Trophoblast cell (in vitro differentiated cells and primary cell): ENCODE measurements at regions not wholly inside any gene's neighbourhood (a gene's known extent, or its start where the extent isn't known, plus 50 kb on each side); places are given as distances from the start of the nearest gene placed in this dataset.

ENCODE experiments used
- DNase-seq, 2 donors: peaks; one replicate each; pipeline ENCODE4 v3.0.0-alpha.2; 2016
- H2AFZ ChIP-seq: 2 replicates; pipeline ENCODE4 v1.6.1; 2013; ENCODE audit warnings: low read length, moderate library complexity, mild to moderate bottlenecking; ENCODE audit not compliant: insufficient read depth, poor library complexity
- H2AK5ac ChIP-seq: 2 replicates; pipeline ENCODE4 v1.6.1; 2013; ENCODE audit warnings: mild to moderate bottlenecking, low read length
- H2BK120ac ChIP-seq: 2 replicates; pipeline ENCODE4 v1.6.1; 2013; ENCODE audit warnings: low read length, mild to moderate bottlenecking, moderate library complexity; ENCODE audit not compliant: insufficient read depth, poor library complexity
- H2BK12ac ChIP-seq: 2 replicates; pipeline ENCODE4 v1.6.1; 2013; ENCODE audit warnings: mild to moderate bottlenecking, low read length, moderate library complexity
- H2BK5ac ChIP-seq: 2 replicates; pipeline ENCODE4 v1.6.1; 2013; ENCODE audit warnings: low read length, low read depth, moderate library complexity, mild to moderate bottlenecking; ENCODE audit not compliant: poor library complexity
- H3K14ac ChIP-seq: 2 replicates; pipeline ENCODE4 v1.6.1; 2013; ENCODE audit warnings: mild to moderate bottlenecking, low read length
- H3K18ac ChIP-seq: 2 replicates; pipeline ENCODE4 v1.6.1; 2013; ENCODE audit warnings: mild to moderate bottlenecking, low read length
- H3K23ac ChIP-seq: 2 replicates; pipeline ENCODE4 v1.6.1; 2013; ENCODE audit warnings: low read length
- H3K27ac ChIP-seq: 2 replicates; pipeline ENCODE4 v1.5.1; 2013; ENCODE audit warnings: low read depth, mild to moderate bottlenecking, inconsistent platforms, low read length, moderate library complexity
- H3K27me3 ChIP-seq: 2 replicates; pipeline ENCODE4 v1.6.1; 2013; ENCODE audit warnings: inconsistent platforms, mild to moderate bottlenecking, low read length, moderate library complexity; ENCODE audit not compliant: insufficient read depth
- H3K36me3 ChIP-seq, 2 experiments: 1 replicate in 1 of 2; 2 replicates in 1 of 2; pipeline ENCODE4 v1.6.1; 2013; ENCODE audit warnings: low read length in 2 of 2, mild to moderate bottlenecking in 2 of 2, moderate library complexity in 1 of 2; ENCODE audit not compliant: insufficient read depth in 2 of 2, control insufficient read depth in 1 of 2
- H3K4ac ChIP-seq: 2 replicates; pipeline ENCODE4 v1.6.1; 2013; ENCODE audit warnings: low read depth, mild to moderate bottlenecking, low read length, moderate library complexity
- H3K4me1 ChIP-seq, 2 experiments: 1 replicate in 1 of 2; 2 replicates in 1 of 2; pipeline ENCODE4 v1.6.1; 2013; ENCODE audit warnings: low read length in 2 of 2, mild to moderate bottlenecking in 2 of 2, moderate library complexity in 1 of 2; ENCODE audit not compliant: insufficient read depth in 2 of 2, control insufficient read depth in 1 of 2
- H3K4me2 ChIP-seq: 2 replicates; pipeline ENCODE4 v1.6.1; 2013; ENCODE audit warnings: inconsistent platforms, mild to moderate bottlenecking, low read length, moderate library complexity
- H3K4me3 ChIP-seq: 2 replicates; pipeline ENCODE4 v1.5.1; 2013; ENCODE audit warnings: mild to moderate bottlenecking, low read depth, low read length, inconsistent platforms
- H3K79me1 ChIP-seq: one replicate; pipeline ENCODE4 v1.6.1; 2013; ENCODE audit warnings: low read length
- H3K79me2 ChIP-seq: 2 replicates; pipeline ENCODE4 v1.6.1; 2013; ENCODE audit warnings: low read length, mild to moderate bottlenecking; ENCODE audit not compliant: control insufficient read depth, insufficient read depth, poor library complexity
- H3K9ac ChIP-seq: 2 replicates; pipeline ENCODE4 v1.6.1; 2013; ENCODE audit warnings: mild to moderate bottlenecking, low read length
- H3K9me3 ChIP-seq: 2 replicates; pipeline ENCODE4 v1.6.1; 2013; ENCODE audit warnings: low read depth, mild to moderate bottlenecking, control low read depth, inconsistent platforms, low read length; ENCODE audit not compliant: insufficient read depth
- H4K12ac ChIP-seq: 2 replicates; pipeline ENCODE4 v1.6.1; 2013; ENCODE audit warnings: low read depth, mild to moderate bottlenecking, low read length, moderate library complexity
- H4K8ac ChIP-seq: 2 replicates; pipeline ENCODE4 v1.6.1; 2013; ENCODE audit warnings: low read depth, mild to moderate bottlenecking, low read length, moderate library complexity
- H4K91ac ChIP-seq: one replicate; pipeline ENCODE4 v1.6.1; 2013; ENCODE audit warnings: low read depth, mild to moderate bottlenecking, low read length, moderate library complexity
- WGBS: extraction: QIAGEN DNeasy Blood & Tissue Kit; methylation state at CpG from one replicate; pipeline ENCODE4 v1.1.7; 2013; ENCODE audit warnings: missing lambda C conversion rate; ENCODE audit not compliant: insufficient read length, insufficient coverage; ENCODE audit errors: extremely low coverage; 5-methylcytosine and 5-hydroxymethylcytosine counted together

DNA sequence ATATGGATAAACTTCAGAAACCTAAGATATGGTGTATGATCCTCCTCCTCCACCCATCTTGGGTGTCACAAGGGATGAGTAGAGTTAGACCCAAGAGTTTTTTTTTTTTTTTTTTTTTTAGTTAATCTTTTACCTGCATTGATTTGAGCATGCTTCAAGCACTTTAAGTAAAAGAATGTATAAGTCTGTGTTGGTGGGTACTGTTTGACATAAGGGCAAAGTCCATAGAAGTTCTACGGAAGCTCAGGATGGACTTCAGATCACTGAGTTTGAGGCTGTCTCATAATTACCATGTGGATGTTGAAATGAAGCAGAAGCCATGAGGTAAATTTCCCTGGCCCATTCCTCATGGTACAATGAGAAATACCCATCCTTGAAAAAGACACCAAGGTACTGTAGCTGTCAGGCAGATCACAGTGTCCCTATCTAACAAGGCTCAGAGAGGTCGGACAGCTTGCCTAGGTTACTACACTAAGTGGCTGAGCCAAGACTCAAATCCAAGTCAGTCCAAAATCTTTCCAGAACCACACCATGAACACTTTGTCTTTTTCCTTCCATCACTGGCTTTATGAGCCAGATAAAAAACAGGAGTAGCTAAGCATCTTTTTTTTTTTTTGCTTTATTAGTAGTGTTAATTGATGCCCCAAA, 962.8 kb downstream of the CDH11 start:
- H2BK5ac ChIP-seq, result no peak overlapping the region
- H3K4me2 ChIP-seq, result no peak overlapping the region
- no CpG with 5 or more reads among the region's 2 CpGs for WGBS

DNA sequence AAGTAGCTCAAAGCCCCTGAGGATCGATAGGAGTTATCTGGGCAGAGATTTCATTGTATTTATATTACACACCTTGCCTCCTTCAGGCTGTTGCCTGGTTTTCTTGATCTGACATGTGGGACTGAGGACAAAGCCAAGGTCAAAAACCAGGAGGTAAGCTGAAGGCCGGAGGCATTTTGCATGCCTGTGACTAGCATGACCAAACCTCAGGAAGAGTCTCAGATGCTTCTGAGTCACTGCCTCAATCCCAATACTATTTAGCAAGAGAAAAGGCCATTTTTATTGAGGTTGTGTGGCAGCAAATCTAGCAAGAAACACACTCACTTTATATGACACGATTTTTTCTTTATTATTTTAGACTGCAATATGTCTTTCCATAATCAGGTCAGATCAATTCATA, 968.1 kb downstream of the CDH11 start:
- Histone ChIP-seq H3K9me3 (no peaks in the 10 kb centered on the region), H3K36me3 (no peaks in the 10 kb centered on the region), H2BK5ac (no peak overlapping the region), H3K27me3 (no peaks in the 10 kb centered on the region), H3K18ac (no peak overlapping the region), H4K12ac (no peak overlapping the region), H3K4me2 (no peak overlapping the region), H2AFZ (no peak overlapping the region), H3K4me3 (no peak overlapping the region), H3K4me1 (no peaks in the 10 kb centered on the region), H3K79me2 (no peaks in the 10 kb centered on the region), H3K23ac (no peak overlapping the region), H3K4ac (no peak overlapping the region), H4K8ac (no peak overlapping the region), H3K9ac (no peak overlapping the region), H3K79me1 (no peaks in the 10 kb centered on the region), H4K91ac (no peak overlapping the region), H3K27ac (no peak overlapping the region), H2BK120ac (no peak overlapping the region), H2AK5ac (no peak overlapping the region), H3K14ac (no peak overlapping the region), H2BK12ac (no peak overlapping the region)
- DNase-seq, result no peak
- no CpG with 5 or more reads among the region's 3 CpGs for WGBS

More for the DNA sequence above, 962.8 kb downstream of the CDH11 start:
- Histone ChIP-seq H3K9ac (no peak overlapping the region), H3K4me3 (no peak overlapping the region), H3K4ac (no peak overlapping the region), H3K23ac (peak overlapping the region; percentile 67), H3K27me3 (no peaks in the 10 kb centered on the region), H4K12ac (no peak overlapping the region), H4K8ac (no peak overlapping the region), H3K4me1 (no peaks in the 10 kb centered on the region), H3K14ac (no peak overlapping the region), H4K91ac (no peak overlapping the region), H3K18ac (no peak overlapping the region), H2BK120ac (no peak overlapping the region), H3K79me2 (no peaks in the 10 kb centered on the region), H3K79me1 (no peaks in the 10 kb centered on the region), H3K9me3 (no peaks in the 10 kb centered on the region), H2BK12ac (no peak overlapping the region), H2AFZ (no peak overlapping the region), H3K27ac (no peak overlapping the region), H2AK5ac (no peak overlapping the region), H3K36me3 (no peaks in the 10 kb centered on the region)
- no peak for DNase-seq

DNA sequence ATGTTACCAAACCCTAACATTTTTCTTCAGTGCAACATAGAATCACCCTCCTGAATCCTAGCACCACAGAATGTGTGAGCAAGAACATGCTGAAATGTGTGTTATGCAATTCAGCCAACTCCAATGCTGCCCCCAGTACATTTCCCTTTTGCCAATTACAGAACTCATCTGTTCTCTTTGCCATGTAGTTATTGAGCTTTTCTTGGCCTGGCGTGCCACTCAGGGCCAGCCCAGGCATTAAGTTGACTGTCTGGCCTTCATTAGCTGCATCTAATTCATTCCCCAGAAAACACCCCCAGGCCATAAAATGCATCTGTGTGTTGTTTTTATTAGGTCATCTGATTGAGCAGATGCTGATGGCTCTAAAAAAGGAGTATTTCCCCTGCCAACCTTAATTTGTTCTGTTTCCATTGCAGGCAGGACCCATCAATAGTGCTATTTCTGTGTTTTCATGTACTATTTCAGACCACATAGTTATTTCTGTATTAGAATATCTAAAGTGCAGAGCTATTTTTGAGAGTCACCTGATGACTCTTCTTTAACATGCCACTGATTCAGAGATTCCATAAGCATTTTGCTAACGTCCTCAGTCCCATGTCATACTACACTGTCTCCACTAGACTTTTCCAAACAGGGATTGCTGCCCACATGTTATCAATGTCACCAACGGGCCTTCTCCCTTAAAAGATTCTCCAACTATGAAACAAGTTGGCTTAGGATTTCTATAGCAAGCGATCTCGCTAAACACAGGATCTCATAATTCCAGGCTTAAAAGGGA, 969.7 kb downstream of the CDH11 start:
- Histone ChIP-seq H4K91ac (no peak overlapping the region), H2BK12ac (no peak overlapping the region), H3K27me3 (no peaks in the 10 kb centered on the region), H2BK5ac (no peak overlapping the region), H3K27ac (no peak overlapping the region), H3K4ac (no peak overlapping the region), H2AK5ac (no peak overlapping the region), H3K4me3 (no peak overlapping the region), H4K8ac (no peak overlapping the region), H3K23ac (no peak overlapping the region), H3K4me2 (no peak overlapping the region), H4K12ac (no peak overlapping the region), H3K9me3 (no peaks in the 10 kb centered on the region), H3K18ac (no peak overlapping the region), H3K9ac (no peak overlapping the region), H2AFZ (no peak overlapping the region), H3K79me1 (no peaks in the 10 kb centered on the region), H3K79me2 (no peaks in the 10 kb centered on the region), H3K36me3 (no peaks in the 10 kb centered on the region), H3K14ac (no peak overlapping the region), H2BK120ac (no peak overlapping the region), H3K4me1 (no peaks in the 10 kb centered on the region)
- no CpG with 5 or more reads among the region's 5 CpGs for WGBS
- DNase-seq, result no peak

DNA sequence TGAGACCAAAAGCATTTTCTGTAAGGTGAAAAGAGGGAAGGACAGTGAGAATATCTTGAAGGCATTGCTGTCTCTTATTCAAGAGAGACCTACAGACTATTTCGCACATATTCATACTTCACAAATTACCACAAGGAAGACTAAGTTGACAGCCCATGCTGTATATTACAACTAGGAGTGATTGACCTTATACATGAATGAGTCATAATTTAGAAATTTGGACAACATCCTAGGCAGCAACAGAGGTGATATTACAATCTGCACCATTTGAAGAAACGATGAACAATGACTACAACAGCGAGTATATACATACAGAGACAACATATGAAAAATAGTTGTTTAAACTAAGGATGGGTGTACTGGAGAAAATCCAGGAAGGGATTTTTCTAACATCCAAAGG, 971.7 kb downstream of the CDH11 start:
- H3K27me3 ChIP-seq, result no peaks in the 10 kb centered on the region
- WGBS, result no CpG with 5 or more reads among the region's 3 CpGs
- H3K4me1 ChIP-seq, result no peaks in the 10 kb centered on the region

More for the DNA sequence above, 971.7 kb downstream of the CDH11 start:
- no peak overlapping the region for H3K14ac ChIP-seq
- H2BK120ac ChIP-seq, result no peak overlapping the region
- no peak overlapping the region for H3K27ac ChIP-seq
- no peaks in the 10 kb centered on the region for H3K79me1 ChIP-seq
- H3K4ac ChIP-seq, result no peak overlapping the region
- no peak overlapping the region for H3K4me3 ChIP-seq
- H4K91ac ChIP-seq, result no peak overlapping the region
- no peak for DNase-seq
- H3K9ac ChIP-seq, result no peak overlapping the region
- H4K8ac ChIP-seq, result no peak overlapping the region
- no peaks in the 10 kb centered on the region for H3K79me2 ChIP-seq
- H2AFZ ChIP-seq, result no peak overlapping the region
- no peak overlapping the region for H2AK5ac ChIP-seq
- no peaks in the 10 kb centered on the region for H3K36me3 ChIP-seq
- H3K18ac ChIP-seq, result no peak overlapping the region
- H3K4me2 ChIP-seq, result no peak overlapping the region
- no peak overlapping the region for H4K12ac ChIP-seq
- no peak overlapping the region for H2BK5ac ChIP-seq
- no peak overlapping the region for H2BK12ac ChIP-seq
- H3K23ac ChIP-seq, result no peak overlapping the region
- H3K9me3 ChIP-seq, result no peaks in the 10 kb centered on the region
